ENCODE measurements at regions not wholly inside any gene's neighbourhood (a gene's known extent, or its start where the extent isn't known, plus 50 kb on each side); places are given as distances from the start of the nearest gene placed in this dataset.

DNA sequence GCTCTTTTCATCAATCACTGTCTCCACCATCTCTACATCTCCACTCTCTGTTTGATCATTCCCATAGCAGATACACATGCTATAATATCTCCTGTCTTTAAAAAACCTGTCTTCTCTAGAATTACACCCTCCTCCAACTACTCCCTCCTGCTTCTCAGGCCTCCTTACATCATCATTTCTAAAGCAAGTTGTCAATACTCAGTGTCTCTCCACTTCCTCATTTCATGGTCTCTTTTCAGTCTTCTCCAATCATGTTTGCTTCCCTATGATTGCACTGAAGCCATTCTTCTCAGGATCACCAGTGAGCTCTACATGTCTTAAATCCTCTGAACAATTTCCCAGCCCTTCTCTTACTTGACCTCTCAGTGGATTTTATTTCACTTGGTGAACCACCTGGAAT lies 87.0 kb upstream of the ZNF280D start:
- no peak overlapping the region for H3K4me2 ChIP-seq (ENCODE audit: insufficient read depth in 1 of 2, low read depth in 2 of 2, low read length in 2 of 2)
- H3K79me1 ChIP-seq (ENCODE audit: low read depth, low read length) = no peaks in the 10 kb centered on the region
- no peak for FAIRE-seq
- H2BK12ac ChIP-seq (ENCODE audit: low read depth, low read length) = no peak overlapping the region
- H3K56ac ChIP-seq (replicated peaks; ENCODE audit: insufficient read length, low read depth, low read length) = no peak overlapping the region
- no peaks in the 10 kb centered on the region for H3K79me2 ChIP-seq (ENCODE audit: control insufficient read depth in 1 of 2, insufficient read depth in 2 of 2, low read length in 2 of 2)
- H3K27ac ChIP-seq (ENCODE audit: low read depth, low read length) = no peak overlapping the region
- no peak overlapping the region for H2BK20ac ChIP-seq (ENCODE audit: low read length)
- H4K8ac ChIP-seq (ENCODE audit: extremely low read depth, insufficient read depth, low read length) = no peak overlapping the region
- H3K23me2 ChIP-seq (ENCODE audit: low read depth, low read length) = no peaks in the 10 kb centered on the region
- no peaks in the 10 kb centered on the region for H3K9me3 ChIP-seq (ENCODE audit: insufficient read depth in 2 of 2, low read depth in 1 of 2, low read length in 1 of 2)
- H3K4ac ChIP-seq (replicated peaks; ENCODE audit: insufficient read length, low read depth, low read length) = no peak overlapping the region
- no peaks in the 10 kb centered on the region for H4K20me1 ChIP-seq (replicated peaks in 1 of 2; ENCODE audit: control insufficient read depth in 1 of 2, insufficient read depth in 2 of 2, low read length in 2 of 2)
- no peak overlapping the region for H3K4me3 ChIP-seq (ENCODE audit: extremely low read depth in 1 of 4, insufficient read depth in 2 of 4, low read depth in 3 of 4, low read length in 4 of 4)
- H2BK120ac ChIP-seq (replicated peaks; ENCODE audit: low read depth, low read length) = no peak overlapping the region
- no peaks in the 10 kb centered on the region for H3K27me3 ChIP-seq (replicated peaks in 1 of 4; ENCODE audit: control insufficient read depth in 3 of 4, extremely low read depth in 1 of 4, insufficient read depth in 3 of 4, low read length in 3 of 4)
- H4K91ac ChIP-seq (replicated peaks; ENCODE audit: insufficient read length, low read length) = no peak overlapping the region
- no peak overlapping the region for H2AK5ac ChIP-seq (ENCODE audit: low read depth, low read length)
- H2BK5ac ChIP-seq (ENCODE audit: low read depth, low read length) = no peak overlapping the region
- H3K14ac ChIP-seq (ENCODE audit: insufficient read length) = no peak overlapping the region
- TF ChIP-seq JUND (IDR thresholded peaks at IDR 0.05; ENCODE audit: low read length) = no peak
- no peak overlapping the region for H3K23ac ChIP-seq (ENCODE audit: insufficient read length)
- no peak overlapping the region for H3K18ac ChIP-seq (ENCODE audit: extremely low read depth, low read length)
- no peak overlapping the region for H2AFZ ChIP-seq (ENCODE audit: low read length)
- POLR2A ChIA-PET (ENCODE audit: partially characterized antibody) = no interaction called here
- CTCF ChIA-PET (ENCODE audit: partially characterized antibody) = interaction anchor here (0.9 to 1.0 kb wide), 3 partner anchors 8 to 73 kb away, joined by 3 to 5 read pairs (median 3); no protein-coding TSS in a partner anchor
- no peak overlapping the region for H4K5ac ChIP-seq (ENCODE audit: insufficient read length, low read depth, low read length)
- no peak overlapping the region for H2BK15ac ChIP-seq (ENCODE audit: low read length)
- no peaks in the 10 kb centered on the region for H3K4me1 ChIP-seq (replicated peaks in 1 of 4; ENCODE audit: control insufficient read depth in 3 of 4, insufficient read depth in 4 of 4, low read length in 3 of 4)
- H3K9ac ChIP-seq (replicated peaks in 1 of 4; ENCODE audit: extremely low read depth in 1 of 4, low read depth in 3 of 4, low read length in 3 of 4) = no peak overlapping the region
- H3K36me3 ChIP-seq (ENCODE audit: control insufficient read depth in 2 of 4, insufficient read depth in 4 of 4, low read length in 3 of 4) = no peaks in the 10 kb centered on the region
- DNase-seq (ENCODE audit: low read depth in 1 of 2, low spot score in 2 of 2) = no peak
